ENCODE measurements at regions not wholly inside any gene's neighbourhood (a gene's known extent, or its start where the extent isn't known, plus 50 kb on each side); places are given as distances from the start of the nearest gene placed in this dataset.

GRCh38 chr6:25058941-25059340 lies 123.2 kb upstream of the RIPOR2 start:
- H3K27me3 ChIP-seq (ENCODE audit: control insufficient read depth in 1 of 2, insufficient read depth in 2 of 2, low read length in 2 of 2) = no peaks in the 10 kb centered on the region

More at GRCh38 chr6:25058941-25059340, 123.2 kb upstream of the RIPOR2 start:
- Histone ChIP-seq H3K27ac (ENCODE audit: extremely low read length, insufficient read depth, low read length) (no peak overlapping the region), H3K36me3 (replicated peaks in 1 of 2; ENCODE audit: control insufficient read depth in 1 of 2, insufficient read depth in 2 of 2, low read length in 2 of 2) (no peaks in the 10 kb centered on the region), H3K4me1 (ENCODE audit: insufficient read depth, low read length) (no peaks in the 10 kb centered on the region), H2AFZ (ENCODE audit: low read length) (no peak overlapping the region), H3K9ac (ENCODE audit: insufficient read depth, low read depth, low read length) (no peak overlapping the region), H3K79me2 (ENCODE audit: insufficient read depth, low read length) (no peaks in the 10 kb centered on the region), H3K9me3 (ENCODE audit: low read length) (no peaks in the 10 kb centered on the region), H3K4me3 (replicated peaks in 1 of 3; ENCODE audit: insufficient read depth in 1 of 3, low read depth in 2 of 3, low read length in 3 of 3) (no peak overlapping the region), H4K20me1 (ENCODE audit: insufficient read depth, low read length) (no peaks in the 10 kb centered on the region), H3K4me2 (ENCODE audit: low read depth, low read length) (no peak overlapping the region)
- WGBS (ENCODE audit: low lambda C conversion rate) = 65% methylated on average over 4 of the region's 4 CpGs
- ChIA-PET CTCF (ENCODE audit: low intra/inter-chr PET ratio, low total read pairs) (no interaction called here), POLR2A (no interaction called here)
- ATAC-seq (no peak), DNase-seq (ENCODE audit: low spot score) (no peak), FAIRE-seq (no peak)
- BruUV-seq (replicated peaks) = no TSS peak
- TF ChIP-seq TFE3 (CRISPR knock-in tag; IDR thresholded peaks at IDR 0.05) = no peak
- no peak for TF ChIP-seq SNRNP70 (IDR thresholded peaks at IDR 0.05; ENCODE audit: low read depth, low read length)
- no peak for TF ChIP-seq KLF13 (CRISPR knock-in tag; IDR thresholded peaks at IDR 0.05)
- TF ChIP-seq, protein P1, sequence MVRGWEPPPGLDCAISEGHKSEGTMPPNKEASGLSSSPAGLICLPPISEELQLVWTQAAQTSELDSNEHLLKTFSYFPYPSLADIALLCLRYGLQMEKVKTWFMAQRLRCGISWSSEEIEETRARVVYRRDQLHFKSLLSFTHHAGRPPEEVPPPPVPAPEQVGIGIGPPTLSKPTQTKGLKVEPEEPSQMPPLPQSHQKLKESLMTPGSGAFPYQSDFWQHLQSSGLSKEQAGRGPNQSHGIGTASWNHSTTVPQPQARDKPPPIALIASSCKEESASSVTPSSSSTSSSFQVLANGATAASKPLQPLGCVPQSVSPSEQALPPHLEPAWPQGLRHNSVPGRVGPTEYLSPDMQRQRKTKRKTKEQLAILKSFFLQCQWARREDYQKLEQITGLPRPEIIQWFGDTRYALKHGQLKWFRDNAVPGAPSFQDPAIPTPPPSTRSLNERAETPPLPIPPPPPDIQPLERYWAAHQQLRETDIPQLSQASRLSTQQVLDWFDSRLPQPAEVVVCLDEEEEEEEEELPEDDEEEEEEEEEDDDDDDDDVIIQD (CRISPR knock-in tag; IDR thresholded peaks at IDR 0.05; ENCODE audit: low read depth) = no peak
- no peak for TF ChIP-seq ZNF564 (CRISPR knock-in tag; IDR thresholded peaks at IDR 0.05)
- no peak for TF ChIP-seq ETV6 (CRISPR knock-in tag; conservative IDR thresholded peaks at IDR 0.05)
- no peak for TF ChIP-seq REXO4 (CRISPR knock-in tag; IDR thresholded peaks at IDR 0.05; ENCODE audit: borderline replicate concordance)
- in situ Hi-C loops (cut with HindIII; ENCODE audit: extremely low pct_ligation_motif_present, low pct_unique_long_range_greater_than_20kb) (loop anchor here (25.0 kb wide), 1 partner anchor 472 kb away; no protein-coding TSS in a partner anchor), intact Hi-C loops (cut with micrococcal nuclease; ENCODE audit: unreplicated experiment) (no loop called here)
